ENCODE measurements at regions not wholly inside any gene's neighbourhood (a gene's known extent, or its start where the extent isn't known, plus 50 kb on each side); places are given as distances from the start of the nearest gene placed in this dataset.

- TF ChIP-seq EZH2phosphoT487 (IDR thresholded peaks at IDR 0.05; ENCODE audit: borderline replicate concordance, low read depth, low read length) (no peak), CTCF (conservative IDR thresholded peaks at IDR 0.05; ENCODE audit: low read length) (no peak)
- H3K27ac ChIP-seq (ENCODE audit: low read depth, low read length, poor library complexity, severe bottlenecking), result no peak overlapping the region
- H3K4me2 ChIP-seq (ENCODE audit: low read length), result no peak overlapping the region
- no peak for DNase-seq (ENCODE audit: low spot score)
- H4K20me1 ChIP-seq (ENCODE audit: insufficient read depth, low read length), result no peaks in the 10 kb centered on the region
- ChIA-PET POLR2A (interaction anchor here (0.6 kb wide), 1 partner anchor 1088 kb away, joined by 6 read pairs; no protein-coding TSS in a partner anchor), CTCF (ENCODE audit: unreplicated experiment) (no interaction called here)
- no peaks in the 10 kb centered on the region for H3K4me1 ChIP-seq (ENCODE audit: insufficient read depth, low read length, poor library complexity, severe bottlenecking)
- H3K9me2 ChIP-seq (ENCODE audit: insufficient read depth, low read length), result no peaks in the 10 kb centered on the region
- no peaks in the 10 kb centered on the region for H3K36me3 ChIP-seq (ENCODE audit: insufficient read depth, low read length)
- no peak overlapping the region for H2AFZ ChIP-seq (ENCODE audit: low read length)
- H3K4me3 ChIP-seq (ENCODE audit: low read depth, low read length, poor library complexity, severe bottlenecking), result no peak overlapping the region
- no TSS peak for BruUV-seq (replicated peaks)
- intact Hi-C loops (cut with micrococcal nuclease; ENCODE audit: unreplicated experiment), result no loop called here
- H3K9me3 ChIP-seq (ENCODE audit: low read length), result no peaks in the 10 kb centered on the region
- H3K79me2 ChIP-seq (ENCODE audit: insufficient read depth, low read depth, low read length), result no peaks in the 10 kb centered on the region
These were observed 1396.8 kb upstream of the SLC39A10 start for GRCh38 chr2:194260185-194260584.

DNA sequence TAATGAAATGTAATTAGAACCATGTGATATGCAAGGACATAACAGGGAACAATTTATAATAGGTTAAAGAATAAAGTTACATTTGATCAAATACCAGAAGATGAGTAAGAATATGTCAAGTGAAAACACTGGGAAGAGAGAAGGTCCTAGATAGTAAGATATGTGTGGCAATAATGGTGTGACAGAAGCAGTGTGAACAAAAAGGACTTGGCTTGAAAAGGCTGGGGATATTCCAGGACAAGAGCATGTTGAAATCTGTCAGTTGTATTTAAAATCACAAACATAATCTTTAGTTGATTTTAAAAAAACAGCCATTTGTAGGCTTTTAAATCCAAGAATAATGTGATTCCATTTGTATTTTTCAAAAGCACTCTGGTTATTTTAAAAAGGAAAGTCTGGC is 1399.9 kb upstream of the SLC39A10 start:
- Histone ChIP-seq H3K27ac (ENCODE audit: low read depth, low read length, poor library complexity, severe bottlenecking) (no peak overlapping the region), H3K9me2 (ENCODE audit: insufficient read depth, low read length) (no peaks in the 10 kb centered on the region), H3K4me1 (ENCODE audit: insufficient read depth, low read length, poor library complexity, severe bottlenecking) (no peaks in the 10 kb centered on the region), H3K4me2 (ENCODE audit: low read length) (no peak overlapping the region), H2AFZ (ENCODE audit: low read length) (no peak overlapping the region), H3K4me3 (ENCODE audit: low read depth, low read length, poor library complexity, severe bottlenecking) (no peak overlapping the region), H4K20me1 (ENCODE audit: insufficient read depth, low read length) (no peaks in the 10 kb centered on the region), H3K36me3 (ENCODE audit: insufficient read depth, low read length) (no peaks in the 10 kb centered on the region), H3K79me2 (ENCODE audit: insufficient read depth, low read depth, low read length) (no peaks in the 10 kb centered on the region), H3K9me3 (ENCODE audit: low read length) (no peaks in the 10 kb centered on the region)
- ChIA-PET POLR2A (no interaction called here), CTCF (ENCODE audit: unreplicated experiment) (no interaction called here)
- BruUV-seq (replicated peaks), result no TSS peak
- intact Hi-C loops (cut with micrococcal nuclease; ENCODE audit: unreplicated experiment), result no loop called here
- TF ChIP-seq EZH2phosphoT487 (IDR thresholded peaks at IDR 0.05; ENCODE audit: borderline replicate concordance, low read depth, low read length) (no peak), CTCF (conservative IDR thresholded peaks at IDR 0.05; ENCODE audit: low read length) (no peak)
- no peak for DNase-seq (ENCODE audit: low spot score)

GRCh38 chr2:194253528-194254259 is 1403.3 kb upstream of the SLC39A10 start:
- no peaks in the 10 kb centered on the region for H3K4me1 ChIP-seq (ENCODE audit: insufficient read depth, low read length, poor library complexity, severe bottlenecking)

More at GRCh38 chr2:194253528-194254259, 1403.3 kb upstream of the SLC39A10 start:
- H3K9me3 ChIP-seq (ENCODE audit: low read length), result no peaks in the 10 kb centered on the region
- intact Hi-C loops (cut with micrococcal nuclease; ENCODE audit: unreplicated experiment), result no loop called here
- no peaks in the 10 kb centered on the region for H3K79me2 ChIP-seq (ENCODE audit: insufficient read depth, low read depth, low read length)
- no peak overlapping the region for H3K4me2 ChIP-seq (ENCODE audit: low read length)
- DNase-seq (ENCODE audit: low spot score), result no peak
- TF ChIP-seq EZH2phosphoT487 (IDR thresholded peaks at IDR 0.05; ENCODE audit: borderline replicate concordance, low read depth, low read length), result no peak
- H3K4me3 ChIP-seq (ENCODE audit: low read depth, low read length, poor library complexity, severe bottlenecking), result no peak overlapping the region
- H3K9me2 ChIP-seq (ENCODE audit: insufficient read depth, low read length), result no peaks in the 10 kb centered on the region
- ChIA-PET POLR2A (no interaction called here), CTCF (ENCODE audit: unreplicated experiment) (no interaction called here)
- H3K36me3 ChIP-seq (ENCODE audit: insufficient read depth, low read length), result no peaks in the 10 kb centered on the region
- no TSS peak for BruUV-seq (replicated peaks)
- no peak overlapping the region for H3K27ac ChIP-seq (ENCODE audit: low read depth, low read length, poor library complexity, severe bottlenecking)
- no peaks in the 10 kb centered on the region for H4K20me1 ChIP-seq (ENCODE audit: insufficient read depth, low read length)
- no peak overlapping the region for H2AFZ ChIP-seq (ENCODE audit: low read length)
